GM18508 (cell line): ENCODE measurements at regions not wholly inside any gene's neighbourhood (a gene's known extent, or its start where the extent isn't known, plus 50 kb on each side); places are given as distances from the start of the nearest gene placed in this dataset.

ENCODE experiments used
- ATAC-seq: cut with Tn5 transposase; IDR thresholded peaks from one replicate; pipeline ENCODE4 v1.9.1; 2021; ENCODE audit warnings: moderate number of reproducible peaks; ENCODE audit not compliant: insufficient read depth, unreplicated experiment

GRCh38 chr12:90899456-90900182, 55.4 kb downstream of the CCER1 start:
- ATAC-seq: no peak

GRCh38 chr12:90897986-90898385, 57.0 kb downstream of the CCER1 start:
- ATAC-seq: no peak

GRCh38 chr12:90897316-90897715, 57.7 kb downstream of the CCER1 start:
- no peak for ATAC-seq

- ATAC-seq: no peak
Measured at GRCh38 chr12:90896821-90897220, 58.2 kb downstream of the CCER1 start.

DNA sequence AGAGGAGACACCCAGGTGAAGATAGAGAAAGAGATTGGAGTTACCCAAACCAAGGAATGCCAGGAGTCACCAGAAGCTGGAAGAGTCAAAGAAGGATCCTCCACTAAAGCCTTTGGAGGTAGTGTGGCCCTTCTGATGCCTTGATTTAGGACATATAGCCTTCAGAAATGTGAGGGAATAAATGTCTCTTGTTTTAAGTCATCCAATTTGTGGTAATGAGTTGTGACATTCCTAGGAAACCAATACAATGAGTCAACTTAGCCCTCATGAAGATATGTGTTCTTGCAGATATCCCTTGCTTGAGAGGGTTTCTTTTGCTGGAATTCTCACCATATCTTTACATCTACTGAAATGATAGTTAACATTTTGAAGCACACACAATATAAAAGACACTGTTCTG, 58.8 kb downstream of the CCER1 start:
- no peak for ATAC-seq

- no peak for ATAC-seq
Measured at GRCh38 chr12:90888316-90888715, 66.7 kb downstream of the CCER1 start.

- no peak for ATAC-seq
Measured at GRCh38 chr12:90883456-90883855, 71.5 kb downstream of the CCER1 start.

GRCh38 chr12:90871726-90872096, 83.3 kb downstream of the CCER1 start:
- no peak for ATAC-seq

DNA sequence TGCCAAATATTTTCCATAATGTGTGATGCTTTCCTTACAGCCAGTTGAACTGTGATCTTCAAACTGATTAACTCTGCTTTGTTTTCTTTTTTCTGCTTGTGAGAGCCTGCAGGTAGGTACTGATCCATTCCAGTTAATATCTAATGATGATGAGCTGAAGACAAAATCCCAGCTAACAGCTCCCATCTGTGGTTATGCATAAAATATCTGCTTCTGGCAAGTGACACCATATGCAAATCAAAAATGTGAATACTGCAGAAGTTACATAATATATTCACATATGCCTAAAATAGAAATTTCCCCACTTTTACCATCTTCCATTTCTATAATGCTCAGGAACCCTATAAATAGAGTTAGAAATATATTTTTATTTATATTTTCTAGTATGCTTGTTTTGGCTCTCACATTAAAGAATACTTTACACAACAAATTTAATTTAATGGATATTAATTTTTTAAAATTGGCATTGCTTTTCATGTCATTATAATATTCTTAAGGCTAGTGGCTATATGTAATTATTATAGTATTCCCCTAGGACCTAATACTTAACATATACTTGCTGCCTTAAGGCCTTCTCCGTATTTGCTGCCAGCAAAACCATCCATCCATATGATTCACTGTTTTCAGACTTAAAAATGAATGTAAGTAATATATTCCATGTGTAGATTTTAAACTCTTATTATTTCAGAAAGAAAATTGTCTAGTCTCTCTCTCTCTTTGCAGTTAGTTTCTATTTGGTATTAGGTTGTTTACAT, 83.8 kb downstream of the CCER1 start:
- ATAC-seq: no peak

GRCh38 chr12:90868626-90869025, 86.3 kb downstream of the CCER1 start:
- no peak for ATAC-seq

DNA sequence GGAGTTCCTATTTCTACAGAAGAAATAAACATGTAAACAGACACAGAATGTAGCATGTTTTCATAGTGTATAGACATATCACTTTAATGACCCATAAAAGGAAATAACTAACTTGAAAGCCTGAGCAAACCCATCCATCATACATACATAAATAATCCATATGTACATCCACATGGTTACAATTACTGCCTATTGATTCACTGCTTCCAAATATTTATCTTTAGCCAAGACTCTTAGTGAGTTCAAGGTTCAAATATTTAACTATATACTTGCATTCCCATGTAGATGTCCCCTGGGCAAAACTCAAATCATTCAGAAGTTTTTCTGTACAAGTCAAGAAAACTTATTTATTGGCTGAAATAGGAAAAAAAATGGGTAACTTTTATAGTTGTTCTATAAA, 95.4 kb downstream of the CCER1 start:
- no peak for ATAC-seq

DNA sequence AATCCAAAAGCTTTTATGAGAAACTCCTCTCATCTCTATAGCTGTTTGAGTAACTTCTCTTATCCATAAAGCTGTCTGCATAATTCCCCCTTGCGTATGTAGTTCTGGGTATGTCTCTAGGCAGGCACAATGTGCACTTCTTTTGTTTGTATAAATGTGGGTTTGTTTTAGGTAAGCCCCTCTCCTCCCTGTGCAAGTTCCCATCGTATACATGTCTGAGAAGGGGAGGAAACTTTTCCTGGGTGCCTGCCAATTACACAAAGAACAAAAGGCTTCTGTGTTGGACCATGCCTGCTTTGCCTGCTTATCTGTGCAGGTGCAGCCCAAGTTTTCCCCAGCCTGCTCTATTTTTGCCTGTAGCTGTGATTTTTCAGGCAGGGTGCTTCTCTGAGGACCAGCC, 96.7 kb downstream of the CCER1 start:
- no peak for ATAC-seq

GRCh38 chr12:90855534-90855933, 99.4 kb downstream of the CCER1 start:
- ATAC-seq: no peak

DNA sequence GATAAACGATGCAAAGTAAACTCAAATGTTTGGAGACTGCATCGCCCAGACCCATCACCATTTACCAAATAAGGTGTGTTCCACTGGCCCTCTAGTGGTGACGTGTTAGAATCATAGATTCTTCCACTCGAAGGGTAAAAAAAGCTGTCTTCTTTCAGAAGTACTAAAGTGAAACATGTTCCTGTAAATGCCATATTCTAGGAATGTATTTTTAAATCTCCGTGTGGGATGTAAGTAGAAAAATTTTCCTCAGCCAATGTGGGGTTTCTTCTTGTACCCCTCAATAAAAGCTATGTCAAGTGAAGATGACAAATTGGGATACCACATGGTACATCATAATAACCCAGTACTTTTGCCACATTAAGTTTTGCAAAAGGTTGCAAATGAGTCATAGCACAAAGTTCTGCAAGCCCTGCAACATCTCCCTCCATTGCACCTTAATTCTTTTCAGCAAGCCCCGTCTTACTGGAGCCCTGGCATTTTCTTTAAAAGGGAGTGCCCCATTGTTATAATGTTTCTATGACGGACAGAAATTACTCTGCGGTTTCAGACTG, 100.8 kb downstream of the CCER1 start:
- peak; percentile 91 for ATAC-seq

DNA sequence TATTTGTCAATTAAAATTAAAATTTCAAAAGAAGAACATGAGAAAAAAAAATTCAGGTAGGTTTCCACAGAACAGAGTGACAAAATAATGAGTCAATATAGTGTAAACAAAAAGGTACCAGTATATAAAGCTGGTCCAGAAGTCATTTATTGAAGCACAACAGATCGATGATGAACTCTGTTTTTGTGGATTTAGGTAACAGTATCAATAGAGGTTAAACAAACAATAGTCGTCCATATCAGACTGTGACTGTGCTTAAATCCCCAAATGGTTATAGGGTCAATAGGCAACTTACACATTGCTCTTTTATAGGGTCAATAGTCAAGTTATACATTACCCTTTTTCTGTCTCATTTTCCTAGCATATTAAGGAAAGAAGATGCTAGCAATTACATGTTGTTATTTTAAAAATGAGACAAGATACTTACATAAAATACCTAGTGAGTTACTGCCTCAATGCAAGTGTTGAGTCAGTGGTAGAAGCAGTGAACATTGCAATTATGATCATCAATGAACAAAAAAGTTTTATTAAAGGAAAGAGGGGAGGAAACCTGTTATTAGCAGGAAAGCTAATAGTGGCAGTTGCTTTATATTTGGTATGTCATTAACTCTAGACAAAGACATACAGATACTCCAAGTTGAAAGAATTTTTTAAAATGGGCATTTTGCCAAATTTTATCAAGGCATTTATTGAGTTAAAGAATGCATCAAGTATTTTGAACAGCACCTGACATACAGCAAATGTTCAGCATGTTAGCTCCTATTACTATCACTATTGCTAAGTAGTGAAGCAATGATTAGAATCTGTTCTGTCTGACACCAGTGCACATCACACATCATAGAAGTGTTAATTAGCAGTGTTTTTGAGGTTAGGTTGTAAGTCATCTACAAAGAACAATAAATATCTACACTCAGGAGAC, 102.9 kb downstream of the CCER1 start:
- no peak for ATAC-seq

DNA sequence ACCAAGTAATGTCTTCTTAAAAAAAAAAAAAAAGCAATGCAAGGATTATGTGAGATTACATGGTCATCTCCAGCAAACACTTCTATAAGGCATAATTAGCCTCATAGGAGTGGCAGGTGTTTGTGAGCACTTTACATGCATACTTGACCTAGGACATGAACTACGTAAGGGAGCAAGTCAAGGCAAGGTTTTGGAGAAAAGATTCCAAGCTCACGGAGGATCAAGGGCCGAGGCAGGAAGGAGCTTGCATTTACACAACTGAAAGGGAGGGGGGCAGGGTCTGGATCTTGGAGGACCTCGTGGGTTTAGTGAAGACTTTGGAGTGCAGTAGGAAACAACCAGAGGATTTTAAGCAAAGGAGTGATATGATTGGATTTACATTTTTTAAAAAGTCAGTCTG, 112.5 kb downstream of the CCER1 start:
- no peak for ATAC-seq

- ATAC-seq: no peak
Measured at GRCh38 chr12:90841336-90841735, 113.6 kb downstream of the CCER1 start.

GRCh38 chr12:90839346-90839745, 115.6 kb downstream of the CCER1 start:
- ATAC-seq: no peak

DNA sequence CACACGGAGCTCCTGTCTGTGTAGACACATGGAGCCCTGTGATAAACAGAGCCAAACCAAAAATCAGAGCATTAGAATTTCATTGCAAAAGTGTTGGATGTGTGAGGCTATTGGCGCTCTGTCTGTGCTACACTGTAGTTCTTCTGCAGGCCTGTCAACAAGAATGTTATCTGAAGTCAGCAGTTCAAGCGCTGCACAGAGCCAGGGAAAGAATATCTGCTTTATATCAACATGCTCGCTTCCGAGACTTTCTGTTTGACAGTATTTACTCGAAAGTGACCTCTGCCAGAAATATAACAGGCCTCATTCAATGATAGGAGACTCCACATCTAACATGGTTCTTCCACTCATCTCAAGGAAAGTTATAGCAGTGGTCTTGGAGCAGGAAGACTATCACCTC, 118.3 kb downstream of the CCER1 start:
- no peak for ATAC-seq

GRCh38 chr12:90833228-90833627, 121.7 kb downstream of the CCER1 start:
- ATAC-seq: no peak

- no peak for ATAC-seq
Measured at GRCh38 chr12:90832427-90832826, 122.5 kb downstream of the CCER1 start.
